ENCODE measurements at regions not wholly inside any gene's neighbourhood (a gene's known extent, or its start where the extent isn't known, plus 50 kb on each side); places are given as distances from the start of the nearest gene placed in this dataset.

GRCh38 chr7:46143949-46144917 is 223.2 kb upstream of the IGFBP3 start:
- Mint-ChIP-seq H3K9me3 (ENCODE audit: unreplicated experiment) (no peaks in the 10 kb centered on the region), H3K4me3 (ENCODE audit: unreplicated experiment) (no peak overlapping the region), H3K27me3 (ENCODE audit: insufficient read depth, unreplicated experiment) (no peaks in the 10 kb centered on the region), H3K4me1 (ENCODE audit: insufficient read depth, unreplicated experiment) (peaks cover 39% of the 10 kb centered on the region), H3K36me3 (ENCODE audit: insufficient read depth, unreplicated experiment) (no peaks in the 10 kb centered on the region), H3K27ac (ENCODE audit: low read depth, unreplicated experiment) (peak overlapping the region; percentile 49)
- POLR2A ChIA-PET = no interaction called here
- no peak for TF ChIP-seq CTCF (IDR thresholded peaks at IDR 0.05; ENCODE audit: unreplicated experiment)
- DNase-seq (ENCODE audit: unreplicated experiment) = peak; percentile 30
- CTCF ChIA-PET = no interaction called here
- intact Hi-C loops (cut with micrococcal nuclease) = no loop called here
- no TSS peak for BruUV-seq (replicated peaks)

DNA sequence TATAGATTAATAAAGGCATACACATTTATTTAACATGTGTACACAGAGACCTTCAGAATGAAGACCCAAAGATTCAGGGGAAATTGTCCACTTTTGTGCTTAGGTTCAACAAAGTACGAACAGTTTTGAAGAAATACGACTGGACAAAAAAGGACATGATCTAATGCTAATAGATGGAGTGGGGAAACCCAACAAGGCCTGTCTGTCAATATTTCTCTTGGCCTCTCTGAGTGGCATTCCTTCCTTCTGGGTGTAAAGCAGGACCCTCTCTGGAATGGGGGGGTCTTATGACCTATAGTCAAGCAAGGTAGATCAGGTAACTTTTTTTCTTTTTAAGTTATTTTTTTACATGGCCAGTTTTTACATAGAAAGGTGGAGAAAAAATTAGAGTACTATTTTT is 222.3 kb upstream of the IGFBP3 start:
- Mint-ChIP-seq H3K27me3 (ENCODE audit: insufficient read depth, unreplicated experiment) (no peaks in the 10 kb centered on the region), H3K4me3 (ENCODE audit: unreplicated experiment) (no peak overlapping the region), H3K27ac (ENCODE audit: low read depth, unreplicated experiment) (peak overlapping the region; percentile 13), H3K4me1 (ENCODE audit: insufficient read depth, unreplicated experiment) (peaks cover 42% of the 10 kb centered on the region), H3K9me3 (ENCODE audit: unreplicated experiment) (no peaks in the 10 kb centered on the region), H3K36me3 (ENCODE audit: insufficient read depth, unreplicated experiment) (no peaks in the 10 kb centered on the region)
- intact Hi-C loops (cut with micrococcal nuclease) = no loop called here
- no peak for DNase-seq (ENCODE audit: unreplicated experiment)
- no peak for TF ChIP-seq CTCF (IDR thresholded peaks at IDR 0.05; ENCODE audit: unreplicated experiment)
- ChIA-PET POLR2A (no interaction called here), CTCF (no interaction called here)
- BruUV-seq (replicated peaks) = no TSS peak

- no peak overlapping the region for H3K4me3 Mint-ChIP-seq (ENCODE audit: unreplicated experiment)
- H3K36me3 Mint-ChIP-seq (ENCODE audit: insufficient read depth, unreplicated experiment) = no peaks in the 10 kb centered on the region
- intact Hi-C loops (cut with micrococcal nuclease) = no loop called here
- H3K27ac Mint-ChIP-seq (ENCODE audit: low read depth, unreplicated experiment) = no peak overlapping the region
- DNase-seq (ENCODE audit: unreplicated experiment) = peak; percentile 44
- POLR2A ChIA-PET = interaction anchor here (0.7 to 1.5 kb wide), 5 partner anchors 14 to 256 kb away, joined by 3 to 4 read pairs (median 4); no protein-coding TSS in a partner anchor
- no TSS peak for BruUV-seq (replicated peaks)
- H3K9me3 Mint-ChIP-seq (ENCODE audit: unreplicated experiment) = no peaks in the 10 kb centered on the region
- CTCF ChIA-PET = interaction anchor here (0.6 to 2.3 kb wide), 3 partner anchors 9 to 217 kb away, joined by 4 to 9 read pairs (median 7); no protein-coding TSS in a partner anchor
- no peaks in the 10 kb centered on the region for H3K27me3 Mint-ChIP-seq (ENCODE audit: insufficient read depth, unreplicated experiment)
- TF ChIP-seq CTCF (IDR thresholded peaks at IDR 0.05; ENCODE audit: unreplicated experiment) = no peak
- peaks cover 14% of the 10 kb centered on the region for H3K4me1 Mint-ChIP-seq (ENCODE audit: insufficient read depth, unreplicated experiment)
Observed at GRCh38 chr7:46139079-46139478, 218.0 kb upstream of the IGFBP3 start.

DNA sequence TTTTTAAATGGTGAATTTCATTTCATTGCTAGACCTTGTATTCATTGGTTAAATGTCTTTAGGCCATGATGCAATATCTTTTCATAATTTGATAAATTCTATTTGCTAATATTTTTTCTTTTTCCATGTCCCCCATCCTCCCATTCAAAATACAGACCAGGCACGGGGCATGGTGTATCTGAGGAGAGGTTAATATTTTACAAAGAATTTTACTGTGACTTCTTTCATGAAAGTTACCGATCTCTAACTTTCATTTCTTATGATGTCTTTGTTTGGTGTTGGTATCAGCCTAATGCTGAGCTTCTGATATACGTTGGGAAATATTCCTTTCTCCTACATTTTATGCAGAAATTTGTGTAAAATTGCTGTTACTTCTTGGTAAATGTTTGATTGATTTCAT is 216.7 kb upstream of the IGFBP3 start:
- CTCF ChIA-PET = no interaction called here
- BruUV-seq (replicated peaks) = no TSS peak

More for the DNA sequence above, 216.7 kb upstream of the IGFBP3 start:
- POLR2A ChIA-PET = interaction anchor here (1.1 kb wide), 1 partner anchor 82 kb away, joined by 4 read pairs; no protein-coding TSS in a partner anchor
- no peak for TF ChIP-seq CTCF (IDR thresholded peaks at IDR 0.05; ENCODE audit: unreplicated experiment)
- H3K4me1 Mint-ChIP-seq (ENCODE audit: insufficient read depth, unreplicated experiment) = peaks cover 8% of the 10 kb centered on the region
- DNase-seq (ENCODE audit: unreplicated experiment) = no peak
- H3K4me3 Mint-ChIP-seq (ENCODE audit: unreplicated experiment) = no peak overlapping the region
- H3K27ac Mint-ChIP-seq (ENCODE audit: low read depth, unreplicated experiment) = no peak overlapping the region
- no peaks in the 10 kb centered on the region for H3K27me3 Mint-ChIP-seq (ENCODE audit: insufficient read depth, unreplicated experiment)
- no peaks in the 10 kb centered on the region for H3K9me3 Mint-ChIP-seq (ENCODE audit: unreplicated experiment)
- H3K36me3 Mint-ChIP-seq (ENCODE audit: insufficient read depth, unreplicated experiment) = no peaks in the 10 kb centered on the region
- intact Hi-C loops (cut with micrococcal nuclease) = no loop called here
